PC-3 (cell line): ENCODE measurements at regions not wholly inside any gene's neighbourhood (a gene's known extent, or its start where the extent isn't known, plus 50 kb on each side); places are given as distances from the start of the nearest gene placed in this dataset.

Experiments
- CTCF ChIP-seq: fragments of 300-600 bp; sonication (generic); conservative IDR thresholded peaks from 2 replicates; pipeline ENCODE4 v1.5.1; 2017; ENCODE audit warnings: antibody characterized with exemption, low read depth, mild to moderate bottlenecking, low read length
- EZH2 ChIP-seq: fragments of 300-600 bp; sonication (generic); IDR thresholded peaks from one replicate; pipeline ENCODE4 v1.6.1; 2017; ENCODE audit warnings: antibody characterized with exemption, mild to moderate bottlenecking, low read length; ENCODE audit not compliant: unreplicated experiment
- EZH2phosphoT487 ChIP-seq: fragments of 300-600 bp; sonication (generic); IDR thresholded peaks from 2 replicates; pipeline ENCODE4 v1.6.1; 2018; ENCODE audit warnings: mild to moderate bottlenecking, antibody characterized with exemption, low read length, borderline replicate concordance

- TF ChIP-seq EZH2 (no peak), EZH2phosphoT487 (no peak), CTCF (no peak)
Observed at GRCh38 chr2:16246281-16246850, 306.0 kb downstream of the MYCN start.
